Ascending aorta (tissue), 2 donors: ENCODE measurements at regions not wholly inside any gene's neighbourhood (a gene's known extent, or its start where the extent isn't known, plus 50 kb on each side); places are given as distances from the start of the nearest gene placed in this dataset.

Experiments used
- DNase-seq, 2 donors: peaks; one replicate each; pipeline ENCODE4 v3.0.0-alpha.2; 2019; ENCODE audit warnings: low spot score in 2 of 2
- H3K27ac ChIP-seq, 2 donors: fragments of 200-600 bp; sonication (generic); one replicate each; pipeline ENCODE4 v1.5.1; 2016 to 2017; ENCODE audit warnings: mild to moderate bottlenecking in 1 of 2
- H3K27me3 ChIP-seq: fragments of 200-600 bp; sonication (generic); one replicate; pipeline ENCODE4 v1.5.1; 2017
- H3K36me3 ChIP-seq, 2 donors: fragments of 200-600 bp; sonication (generic); one replicate each; pipeline ENCODE4 v1.5.1; 2016
- H3K4me1 ChIP-seq, 2 donors: fragments of 200-600 bp; sonication (generic); one replicate each; pipeline ENCODE4 v1.5.1; 2016 to 2017; ENCODE audit warnings: mild to moderate bottlenecking in 1 of 2
- H3K4me3 ChIP-seq, 2 donors: fragments of 200-600 bp; sonication (generic); one replicate each; pipeline ENCODE4 v1.5.1; 2016 to 2017; ENCODE audit warnings: mild to moderate bottlenecking in 1 of 2
- H3K9me3 ChIP-seq, 2 donors: fragments of 200-600 bp; sonication (generic); one replicate each; pipeline ENCODE4 v1.5.1; 2016
- intact Hi-C: fragments of 100-400 bp; cut with DNase I; formaldehyde crosslinking; loops from one replicate; pipeline ENCODE4 v1.15.1; 2023
- TF ChIP-seq, protein P1 (sequence below), 3 experiments: fragments of 200-600 bp in 2 of 3; fragments of 450-650 bp in 1 of 3; sonication (generic) in 2 of 3; IDR thresholded peaks; one replicate each; pipeline ENCODE4 v1.5.1; 2016 to 2019; ENCODE audit warnings: antibody characterized with exemption in 3 of 3, mild to moderate bottlenecking in 1 of 3, moderate library complexity in 1 of 3

DNA sequence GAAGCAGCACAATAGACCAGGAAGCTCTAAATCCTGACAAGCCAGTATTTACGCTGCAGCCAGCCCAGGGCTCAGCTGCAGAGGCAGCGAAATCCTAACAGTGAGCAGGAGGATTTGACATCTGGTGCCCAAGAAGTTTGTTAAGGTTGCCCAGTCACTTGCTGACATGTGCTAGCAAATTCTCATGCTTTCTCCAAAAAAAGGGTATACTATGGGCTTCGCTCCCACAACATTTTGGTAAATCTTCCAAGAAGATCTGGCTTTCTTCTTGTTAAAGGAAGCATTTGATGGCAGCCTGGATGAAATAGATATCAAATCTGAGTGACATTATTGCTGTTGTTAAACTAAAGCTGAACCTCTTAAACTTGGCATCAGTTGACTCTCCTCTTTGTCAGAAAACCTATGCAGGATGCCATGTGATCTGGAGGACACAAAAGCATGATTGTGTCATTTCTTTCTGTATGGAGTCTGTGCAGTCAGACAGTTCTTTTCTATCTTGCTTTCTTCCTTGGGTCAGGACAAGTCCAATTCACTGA lies 949.7 kb upstream of the RBFOX1 start:
- intact Hi-C loops: no loop called here
- TF ChIP-seq, protein P1, sequence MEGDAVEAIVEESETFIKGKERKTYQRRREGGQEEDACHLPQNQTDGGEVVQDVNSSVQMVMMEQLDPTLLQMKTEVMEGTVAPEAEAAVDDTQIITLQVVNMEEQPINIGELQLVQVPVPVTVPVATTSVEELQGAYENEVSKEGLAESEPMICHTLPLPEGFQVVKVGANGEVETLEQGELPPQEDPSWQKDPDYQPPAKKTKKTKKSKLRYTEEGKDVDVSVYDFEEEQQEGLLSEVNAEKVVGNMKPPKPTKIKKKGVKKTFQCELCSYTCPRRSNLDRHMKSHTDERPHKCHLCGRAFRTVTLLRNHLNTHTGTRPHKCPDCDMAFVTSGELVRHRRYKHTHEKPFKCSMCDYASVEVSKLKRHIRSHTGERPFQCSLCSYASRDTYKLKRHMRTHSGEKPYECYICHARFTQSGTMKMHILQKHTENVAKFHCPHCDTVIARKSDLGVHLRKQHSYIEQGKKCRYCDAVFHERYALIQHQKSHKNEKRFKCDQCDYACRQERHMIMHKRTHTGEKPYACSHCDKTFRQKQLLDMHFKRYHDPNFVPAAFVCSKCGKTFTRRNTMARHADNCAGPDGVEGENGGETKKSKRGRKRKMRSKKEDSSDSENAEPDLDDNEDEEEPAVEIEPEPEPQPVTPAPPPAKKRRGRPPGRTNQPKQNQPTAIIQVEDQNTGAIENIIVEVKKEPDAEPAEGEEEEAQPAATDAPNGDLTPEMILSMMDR (IDR thresholded peaks at IDR 0.05): no peak
- H3K4me1 ChIP-seq: no peaks in the 10 kb centered on the region

DNA sequence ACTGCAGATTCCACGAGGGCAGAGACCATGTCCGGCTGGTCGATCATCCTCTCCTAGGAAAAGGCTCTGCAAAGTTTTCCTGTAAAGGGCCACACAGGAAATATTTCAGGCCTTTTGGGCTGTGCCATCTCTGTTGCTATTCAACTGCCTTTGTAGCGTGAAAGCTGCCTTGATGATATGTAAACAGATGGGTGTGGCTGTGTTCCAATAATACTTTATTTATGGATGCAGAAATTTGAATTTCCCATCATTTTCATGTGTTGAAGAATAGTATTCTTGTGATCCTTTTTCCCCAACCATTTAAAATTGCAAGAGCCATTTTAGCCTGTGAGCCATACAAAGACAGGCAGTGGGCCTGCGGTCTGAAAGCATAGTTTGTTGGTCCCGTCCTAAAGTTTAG lies 950.7 kb upstream of the RBFOX1 start:
- intact Hi-C loops: no loop called here
- no peaks in the 10 kb centered on the region for H3K27me3 ChIP-seq
- H3K9me3 ChIP-seq: no peaks in the 10 kb centered on the region
- no peak overlapping the region for H3K4me3 ChIP-seq
- H3K27ac ChIP-seq: no peak overlapping the region
- TF ChIP-seq, protein P1 (IDR thresholded peaks at IDR 0.05): no peak
- no peak for DNase-seq
- no peaks in the 10 kb centered on the region for H3K4me1 ChIP-seq
- H3K36me3 ChIP-seq: no peaks in the 10 kb centered on the region

More for the DNA sequence above, 949.7 kb upstream of the RBFOX1 start:
- DNase-seq: no peak
- Histone ChIP-seq H3K27ac (no peak overlapping the region), H3K27me3 (no peaks in the 10 kb centered on the region), H3K36me3 (no peaks in the 10 kb centered on the region), H3K9me3 (no peaks in the 10 kb centered on the region), H3K4me3 (no peak overlapping the region)

DNA sequence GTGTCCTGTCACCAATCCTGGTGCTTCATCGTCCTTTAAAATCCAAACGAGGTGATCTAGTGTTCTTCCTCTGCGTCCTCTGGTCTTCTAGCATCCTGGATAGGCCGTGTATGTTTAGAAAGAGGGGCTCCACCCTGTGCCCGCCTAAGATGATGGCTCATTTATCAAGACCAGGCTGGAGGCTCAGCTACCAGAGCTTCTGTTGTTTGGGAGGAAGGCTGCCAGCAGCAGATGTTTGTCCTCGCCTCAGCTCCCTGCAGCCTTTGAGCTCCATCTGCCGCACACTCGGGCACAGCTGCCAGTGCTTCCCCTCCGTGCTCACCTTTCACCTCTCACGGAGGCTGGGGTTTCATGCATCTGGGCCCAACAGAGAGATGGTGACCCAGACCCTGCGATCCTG lies 954.7 kb upstream of the RBFOX1 start:
- Histone ChIP-seq H3K27ac (no peak overlapping the region), H3K36me3 (no peaks in the 10 kb centered on the region), H3K4me3 (no peak overlapping the region), H3K9me3 (no peaks in the 10 kb centered on the region), H3K4me1 (no peaks in the 10 kb centered on the region), H3K27me3 (no peaks in the 10 kb centered on the region)
- no peak for DNase-seq
- TF ChIP-seq, protein P1 (IDR thresholded peaks at IDR 0.05): no peak
- intact Hi-C loops: no loop called here

DNA sequence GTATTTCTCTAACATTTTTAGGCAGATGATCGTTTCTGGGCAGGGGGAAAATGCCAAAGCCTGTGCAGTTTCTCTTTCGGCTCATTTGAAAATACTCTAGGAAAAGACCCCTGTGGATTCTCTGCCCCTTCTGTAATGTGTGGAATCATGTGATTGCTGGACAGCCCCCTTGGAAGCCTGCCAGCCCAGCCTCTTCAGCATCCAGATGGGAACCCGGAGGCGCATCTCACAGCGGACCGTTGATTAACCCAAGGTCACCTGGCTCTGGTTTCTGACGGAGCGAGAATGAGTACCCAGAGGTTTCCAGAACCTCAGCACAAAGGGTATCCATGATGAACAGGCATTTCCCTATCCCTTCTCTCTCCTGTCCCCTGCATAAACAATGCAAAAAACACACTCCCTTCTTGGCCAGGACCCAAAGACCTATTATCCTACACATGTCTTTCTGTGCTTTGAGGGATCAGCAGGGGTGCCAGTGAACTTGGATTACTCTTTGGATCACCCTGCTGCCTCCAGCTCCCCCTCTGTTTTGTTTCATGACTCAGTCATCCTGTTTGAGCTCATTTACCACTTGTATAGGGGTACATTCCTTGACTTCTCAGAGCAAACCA lies 957.1 kb upstream of the RBFOX1 start:
- intact Hi-C loops: no loop called here

DNA sequence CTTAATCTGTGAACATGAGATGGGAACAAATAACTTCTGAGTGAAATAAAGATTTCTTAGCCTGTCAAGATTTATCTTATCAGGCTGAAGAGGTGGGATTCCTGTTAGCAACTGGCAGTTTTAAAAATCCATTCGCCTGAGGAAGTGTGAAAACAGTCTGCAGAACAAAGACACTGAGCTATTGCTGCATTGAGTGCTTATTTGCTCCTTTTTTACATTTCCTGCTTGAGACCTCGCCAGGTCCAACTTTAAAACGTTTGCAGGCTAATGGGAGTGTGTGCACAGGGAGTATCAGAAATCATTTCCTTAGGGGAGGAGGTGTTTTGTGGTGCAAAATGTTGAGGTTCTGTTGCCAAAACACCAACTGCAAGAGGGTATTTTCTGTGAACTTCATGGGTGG lies 957.8 kb upstream of the RBFOX1 start:
- TF ChIP-seq, protein P1 (IDR thresholded peaks at IDR 0.05): no peak
- intact Hi-C loops: no loop called here
- no peaks in the 10 kb centered on the region for H3K4me1 ChIP-seq
- H3K4me3 ChIP-seq: no peak overlapping the region
- H3K27me3 ChIP-seq: no peaks in the 10 kb centered on the region
- no peak overlapping the region for H3K27ac ChIP-seq
- no peaks in the 10 kb centered on the region for H3K9me3 ChIP-seq
- H3K36me3 ChIP-seq: no peaks in the 10 kb centered on the region
- DNase-seq: no peak

More for the DNA sequence above, 957.1 kb upstream of the RBFOX1 start:
- Histone ChIP-seq H3K9me3 (no peaks in the 10 kb centered on the region), H3K27ac (no peak overlapping the region), H3K4me1 (no peaks in the 10 kb centered on the region), H3K4me3 (no peak overlapping the region), H3K27me3 (no peaks in the 10 kb centered on the region), H3K36me3 (no peaks in the 10 kb centered on the region)
- TF ChIP-seq, protein P1 (IDR thresholded peaks at IDR 0.05): no peak
- DNase-seq: no peak
